WTC11 (cell line): ENCODE measurements at regions not wholly inside any gene's neighbourhood (a gene's known extent, or its start where the extent isn't known, plus 50 kb on each side); places are given as distances from the start of the nearest gene placed in this dataset.

Source experiments
- ARID4B ChIP-seq: sonication (generic); formaldehyde crosslinking; IDR thresholded peaks from 2 replicates; pipeline ENCODE4 v1.8.0; 2023; ENCODE audit warnings: missing genetic modification reagents, mild to moderate bottlenecking, borderline replicate concordance
- ESRRA ChIP-seq: sonication (generic); formaldehyde crosslinking; IDR thresholded peaks from 2 replicates; pipeline ENCODE4 v1.8.1; 2022; ENCODE audit warnings: mild to moderate bottlenecking, missing genetic modification reagents, borderline replicate concordance
- JUN ChIP-seq: sonication (generic); formaldehyde crosslinking; IDR thresholded peaks from 2 replicates; pipeline ENCODE4 v1.8.0; 2023; ENCODE audit warnings: mild to moderate bottlenecking, missing genetic modification reagents
- KAT7 ChIP-seq: sonication (generic); formaldehyde crosslinking; IDR thresholded peaks from 2 replicates; pipeline ENCODE4 v1.8.1; 2023; ENCODE audit warnings: missing genetic modification reagents, mild to moderate bottlenecking, borderline replicate concordance
- NR1H2 ChIP-seq: sonication (generic); formaldehyde crosslinking; IDR thresholded peaks from 2 replicates; pipeline ENCODE4 v1.9.0; 2021; ENCODE audit warnings: mild to moderate bottlenecking, moderate library complexity, missing genetic modification reagents
- NR2C2 ChIP-seq: sonication (generic); formaldehyde crosslinking; IDR thresholded peaks from 2 replicates; pipeline ENCODE4 v1.8.0; 2022; ENCODE audit warnings: mild to moderate bottlenecking, missing genetic modification reagents
- PRDM15 ChIP-seq: sonication (generic); formaldehyde crosslinking; IDR thresholded peaks from 2 replicates; pipeline ENCODE4 v1.8.0; 2022; ENCODE audit warnings: missing genetic modification reagents
- SP1 ChIP-seq: sonication (generic); formaldehyde crosslinking; conservative IDR thresholded peaks from 2 replicates; pipeline ENCODE4 v1.8.1; 2022; ENCODE audit warnings: missing genetic modification reagents
- TCF7 ChIP-seq: sonication (generic); formaldehyde crosslinking; IDR thresholded peaks from 2 replicates; pipeline ENCODE4 v1.8.0; 2022; ENCODE audit warnings: mild to moderate bottlenecking, low read depth, missing genetic modification reagents, moderate library complexity
- TEAD4 ChIP-seq: sonication (generic); formaldehyde crosslinking; IDR thresholded peaks from 2 replicates; pipeline ENCODE4 v1.8.0; 2022; ENCODE audit warnings: mild to moderate bottlenecking, missing genetic modification reagents
- ZNF121 ChIP-seq: sonication (generic); formaldehyde crosslinking; IDR thresholded peaks from 2 replicates; pipeline ENCODE4 v1.8.0; 2023; ENCODE audit warnings: missing genetic modification reagents
- TF ChIP-seq, protein P1 (sequence below): fragments of 200-600 bp; IDR thresholded peaks from 2 replicates; pipeline ENCODE4 v1.8.0; 2022; ENCODE audit warnings: antibody characterized with exemption

- TF ChIP-seq PRDM15 (no peak), TEAD4 (CRISPR knock-in tag) (no peak), ARID4B (CRISPR knock-in tag) (no peak), NR1H2 (CRISPR knock-in tag) (no peak), KAT7 (CRISPR knock-in tag) (no peak), ZNF121 (CRISPR knock-in tag) (no peak), SP1 (CRISPR knock-in tag) (no peak), NR2C2 (CRISPR knock-in tag) (no peak), TCF7 (CRISPR knock-in tag) (no peak), ESRRA (no peak), JUN (CRISPR knock-in tag) (no peak)
- TF ChIP-seq, protein P1, sequence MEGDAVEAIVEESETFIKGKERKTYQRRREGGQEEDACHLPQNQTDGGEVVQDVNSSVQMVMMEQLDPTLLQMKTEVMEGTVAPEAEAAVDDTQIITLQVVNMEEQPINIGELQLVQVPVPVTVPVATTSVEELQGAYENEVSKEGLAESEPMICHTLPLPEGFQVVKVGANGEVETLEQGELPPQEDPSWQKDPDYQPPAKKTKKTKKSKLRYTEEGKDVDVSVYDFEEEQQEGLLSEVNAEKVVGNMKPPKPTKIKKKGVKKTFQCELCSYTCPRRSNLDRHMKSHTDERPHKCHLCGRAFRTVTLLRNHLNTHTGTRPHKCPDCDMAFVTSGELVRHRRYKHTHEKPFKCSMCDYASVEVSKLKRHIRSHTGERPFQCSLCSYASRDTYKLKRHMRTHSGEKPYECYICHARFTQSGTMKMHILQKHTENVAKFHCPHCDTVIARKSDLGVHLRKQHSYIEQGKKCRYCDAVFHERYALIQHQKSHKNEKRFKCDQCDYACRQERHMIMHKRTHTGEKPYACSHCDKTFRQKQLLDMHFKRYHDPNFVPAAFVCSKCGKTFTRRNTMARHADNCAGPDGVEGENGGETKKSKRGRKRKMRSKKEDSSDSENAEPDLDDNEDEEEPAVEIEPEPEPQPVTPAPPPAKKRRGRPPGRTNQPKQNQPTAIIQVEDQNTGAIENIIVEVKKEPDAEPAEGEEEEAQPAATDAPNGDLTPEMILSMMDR, result no peak
Observed at GRCh38 chr7:144903201-144903600, 67.3 kb upstream of the TPK1 start.
